Body of pancreas (tissue), 4 donors: ENCODE measurements at regions not wholly inside any gene's neighbourhood (a gene's known extent, or its start where the extent isn't known, plus 50 kb on each side); places are given as distances from the start of the nearest gene placed in this dataset.

Experiments
- ATAC-seq: fragments of 150-250 bp; one replicate; pipeline ENCODE4 v1.9.1; 2016
- DNase-seq, 4 donors: peaks; one replicate each; pipeline ENCODE4 v3.0.0-alpha.2; 2019
- H3K27ac ChIP-seq, 4 donors: fragments of 200-600 bp; sonication (generic); 1 replicate in 3 of 4; 2 replicates in 1 of 4; pipeline versions ENCODE4 v1.5.1 to v1.6.1; 2016 to 2019; ENCODE audit warnings: mild to moderate bottlenecking in 1 of 4, mixed read lengths in 1 of 4, moderate library complexity in 1 of 4
- H3K27me3 ChIP-seq, 2 donors: fragments of 200-600 bp; sonication (generic); one replicate each; pipeline ENCODE4 v1.6.0; 2016; ENCODE audit warnings: mild to moderate bottlenecking in 1 of 2
- H3K36me3 ChIP-seq, 2 donors: fragments of 200-600 bp; sonication (generic); replicated peaks in 1 of 2; 2 replicates each; pipeline ENCODE4 v1.5.1; 2016; ENCODE audit warnings: low read depth in 2 of 2; ENCODE audit not compliant: insufficient read depth in 1 of 2
- H3K4me1 ChIP-seq: fragments of 200-600 bp; sonication (generic); one replicate; pipeline ENCODE4 v1.6.0; 2016
- H3K4me3 ChIP-seq, 2 donors: fragments of 200-600 bp; sonication (generic); 1 replicate in 1 of 2; 2 replicates in 1 of 2; pipeline ENCODE4 v1.5.1; 2016 to 2019
- H3K9me3 ChIP-seq, 3 donors: fragments of 200-600 bp; sonication (generic); 1 replicate in 2 of 3; 2 replicates in 1 of 3; pipeline ENCODE4 v1.5.1; 2016
- POLR2A ChIP-seq, 3 donors: fragments of 450-650 bp; IDR thresholded peaks; one replicate each; pipeline ENCODE4 v1.6.1; 2016; ENCODE audit warnings: antibody characterized with exemption in 3 of 3, mild to moderate bottlenecking in 2 of 3
- WGBS, 2 donors: methylation state at CpG; one replicate each; pipeline ENCODE4 v1.1.5; 2017; 5-methylcytosine and 5-hydroxymethylcytosine counted together
- intact Hi-C: fragments of 100-400 bp; cut with DNase I; formaldehyde crosslinking; loops from one replicate; pipeline ENCODE4 v1.15.1; 2023
- TF ChIP-seq, protein P1 (sequence below), 7 experiments: fragments of 450-650 bp in 4 of 7; fragments of 200-600 bp in 3 of 7; sonication (generic) in 3 of 7; IDR thresholded peaks; one replicate each; pipeline ENCODE4 v1.5.1; 2016 to 2019; ENCODE audit warnings: antibody characterized with exemption in 7 of 7

DNA sequence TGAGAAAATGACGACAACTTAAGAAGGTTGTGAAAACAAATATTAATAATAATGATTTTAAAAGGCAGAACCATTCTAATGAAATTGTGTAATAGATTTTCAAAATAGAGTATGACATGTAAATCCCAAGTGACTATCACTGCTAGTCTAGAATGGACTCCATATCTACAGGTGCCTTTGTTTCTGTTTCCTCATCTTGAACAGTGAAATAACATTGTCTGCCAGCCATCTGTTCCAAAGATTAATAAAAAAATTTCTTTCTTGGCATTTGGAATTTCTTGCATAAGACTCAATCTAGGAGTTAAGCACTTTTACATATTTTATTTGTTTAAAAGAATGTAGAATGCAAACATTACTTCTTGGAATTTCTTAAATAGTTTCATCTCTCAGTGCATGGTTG is 520.1 kb upstream of the ARGLU1 start:
- Histone ChIP-seq H3K9me3 (no peaks in the 10 kb centered on the region), H3K27me3 (no peaks in the 10 kb centered on the region), H3K4me1 (no peaks in the 10 kb centered on the region), H3K36me3 (no peaks in the 10 kb centered on the region), H3K4me3 (no peak overlapping the region), H3K27ac (no peak overlapping the region)
- DNase-seq, result no peak
- intact Hi-C loops, result no loop called here
- WGBS, 2 donors, result 75 to 77% methylated on average over 1 of the region's 1 CpG
- TF ChIP-seq POLR2A (IDR thresholded peaks at IDR 0.05), result no peak
- TF ChIP-seq, protein P1, sequence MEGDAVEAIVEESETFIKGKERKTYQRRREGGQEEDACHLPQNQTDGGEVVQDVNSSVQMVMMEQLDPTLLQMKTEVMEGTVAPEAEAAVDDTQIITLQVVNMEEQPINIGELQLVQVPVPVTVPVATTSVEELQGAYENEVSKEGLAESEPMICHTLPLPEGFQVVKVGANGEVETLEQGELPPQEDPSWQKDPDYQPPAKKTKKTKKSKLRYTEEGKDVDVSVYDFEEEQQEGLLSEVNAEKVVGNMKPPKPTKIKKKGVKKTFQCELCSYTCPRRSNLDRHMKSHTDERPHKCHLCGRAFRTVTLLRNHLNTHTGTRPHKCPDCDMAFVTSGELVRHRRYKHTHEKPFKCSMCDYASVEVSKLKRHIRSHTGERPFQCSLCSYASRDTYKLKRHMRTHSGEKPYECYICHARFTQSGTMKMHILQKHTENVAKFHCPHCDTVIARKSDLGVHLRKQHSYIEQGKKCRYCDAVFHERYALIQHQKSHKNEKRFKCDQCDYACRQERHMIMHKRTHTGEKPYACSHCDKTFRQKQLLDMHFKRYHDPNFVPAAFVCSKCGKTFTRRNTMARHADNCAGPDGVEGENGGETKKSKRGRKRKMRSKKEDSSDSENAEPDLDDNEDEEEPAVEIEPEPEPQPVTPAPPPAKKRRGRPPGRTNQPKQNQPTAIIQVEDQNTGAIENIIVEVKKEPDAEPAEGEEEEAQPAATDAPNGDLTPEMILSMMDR (IDR thresholded peaks at IDR 0.05), result no peak
- ATAC-seq, result no peak

GRCh38 chr13:107079423-107080049 is 511.6 kb upstream of the ARGLU1 start:
- WGBS, 2 donors, result 35 to 64% methylated on average over 1 of the region's 1 CpG
- TF ChIP-seq, protein P1 (IDR thresholded peaks at IDR 0.05), result no peak
- TF ChIP-seq POLR2A (IDR thresholded peaks at IDR 0.05), result no peak

DNA sequence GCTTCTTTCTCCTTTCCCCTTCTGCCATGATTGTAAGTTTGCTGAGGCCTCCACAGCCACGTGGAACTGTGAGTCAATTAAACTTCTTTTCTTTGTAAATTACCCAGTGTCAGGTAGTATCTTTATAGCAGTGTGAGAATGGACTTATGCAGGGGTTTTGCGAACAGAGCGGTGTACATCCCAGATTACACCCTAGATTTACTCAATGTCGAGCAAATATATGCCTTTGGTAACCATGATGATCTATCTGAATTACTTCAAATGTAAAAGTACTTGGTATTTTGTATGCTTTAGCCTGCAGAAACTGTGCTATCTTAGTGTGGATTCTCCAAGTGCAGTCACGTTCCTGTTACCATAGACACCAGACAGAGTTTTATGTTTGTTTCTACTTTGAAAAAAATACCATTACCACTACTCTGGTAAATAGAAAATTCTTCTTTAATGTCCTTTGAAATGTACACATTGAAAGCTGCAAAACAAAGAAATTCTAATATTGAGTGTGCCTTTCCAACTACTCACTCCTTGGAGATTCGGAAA is 510.4 kb upstream of the ARGLU1 start:
- H3K27ac ChIP-seq, result no peak overlapping the region
- H3K9me3 ChIP-seq, result no peaks in the 10 kb centered on the region
- no peak overlapping the region for H3K4me3 ChIP-seq
- no peaks in the 10 kb centered on the region for H3K4me1 ChIP-seq
- H3K36me3 ChIP-seq, result no peaks in the 10 kb centered on the region
- intact Hi-C loops, result no loop called here
- DNase-seq (no peak), ATAC-seq (no peak)
- no peaks in the 10 kb centered on the region for H3K27me3 ChIP-seq
- TF ChIP-seq POLR2A (IDR thresholded peaks at IDR 0.05), result no peak
- TF ChIP-seq, protein P1 (IDR thresholded peaks at IDR 0.05), result no peak
- WGBS, 2 donors, result 53 to 56% methylated on average over 6 of the region's 6 CpGs

More at GRCh38 chr13:107079423-107080049, 511.6 kb upstream of the ARGLU1 start:
- ATAC-seq (no peak), DNase-seq (no peak)
- Histone ChIP-seq H3K4me1 (no peaks in the 10 kb centered on the region), H3K36me3 (no peaks in the 10 kb centered on the region), H3K27ac (no peak overlapping the region), H3K9me3 (no peaks in the 10 kb centered on the region), H3K27me3 (no peaks in the 10 kb centered on the region), H3K4me3 (no peak overlapping the region)
- intact Hi-C loops, result no loop called here

DNA sequence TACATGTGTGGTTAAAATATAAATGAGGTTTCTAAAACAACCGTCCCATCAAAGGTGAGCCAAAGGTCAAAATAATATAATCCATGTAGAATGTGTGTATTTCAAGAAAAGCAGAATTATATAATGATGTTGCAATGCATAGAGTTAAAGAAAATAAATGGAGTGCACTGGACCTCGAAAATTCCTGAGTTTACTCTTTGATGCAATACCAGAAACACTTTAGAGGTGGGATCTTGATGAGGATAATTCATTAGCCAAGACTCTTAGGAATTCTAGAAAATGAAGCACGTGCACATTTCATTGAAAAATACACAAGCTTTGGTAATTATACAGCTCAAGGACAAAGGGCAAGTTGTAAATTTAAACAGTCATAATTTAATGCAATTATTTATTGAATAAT is 508.9 kb upstream of the ARGLU1 start:
- Histone ChIP-seq H3K4me1 (no peaks in the 10 kb centered on the region), H3K27ac (no peak overlapping the region), H3K9me3 (no peaks in the 10 kb centered on the region), H3K4me3 (no peak overlapping the region), H3K36me3 (no peaks in the 10 kb centered on the region), H3K27me3 (no peaks in the 10 kb centered on the region)
- 42 to 43% methylated on average over 3 of the region's 3 CpGs for WGBS, 2 donors
- ATAC-seq (no peak), DNase-seq (no peak)
- intact Hi-C loops, result no loop called here
- TF ChIP-seq POLR2A (IDR thresholded peaks at IDR 0.05), result no peak

- intact Hi-C loops, result no loop called here
- ATAC-seq (no peak), DNase-seq (peak in 1 of 4 donors; percentile 9)
- Histone ChIP-seq H3K27me3 (no peaks in the 10 kb centered on the region), H3K9me3 (no peaks in the 10 kb centered on the region), H3K36me3 (no peaks in the 10 kb centered on the region), H3K4me3 (no peak overlapping the region), H3K4me1 (no peaks in the 10 kb centered on the region), H3K27ac (no peak overlapping the region)
- 73 to 79% methylated on average over 6 of the region's 6 CpGs for WGBS, 2 donors
- TF ChIP-seq, protein P1 (IDR thresholded peaks at IDR 0.05), result no peak
- TF ChIP-seq POLR2A (IDR thresholded peaks at IDR 0.05), result no peak
Observed at GRCh38 chr13:107075576-107075975, 507.6 kb upstream of the ARGLU1 start.
